H1 (cell line): ENCODE measurements at regions not wholly inside any gene's neighbourhood (a gene's known extent, or its start where the extent isn't known, plus 50 kb on each side); places are given as distances from the start of the nearest gene placed in this dataset.

Experiments
- CTCF ChIA-PET: fragments of 300-600 bp; sonication (Branson Sonifier 250); formaldehyde crosslinking; loops from one replicate; lab custom pipeline; 2021; ENCODE audit not compliant: partially characterized antibody; lab: Charles Lee
- POLR2A ChIA-PET: fragments of 300-600 bp; sonication (Branson Sonifier 250); formaldehyde crosslinking; loops from one replicate; lab custom pipeline; 2021; ENCODE audit warnings: inconsistent platforms; ENCODE audit not compliant: partially characterized antibody; lab: Charles Lee
- DNase-seq, 2 experiments: peaks; one replicate each; pipeline versions ENCODE4 v3.0.0 to v3.0.0-alpha.2; 2010 to 2022; ENCODE audit warnings: low spot score in 2 of 2, low read depth in 1 of 2, mixed read lengths in 1 of 2
- FAIRE-seq: peaks from 2 replicates; lab custom pipeline; 2011; peaks lifted over from hg19 to GRCh38; lab: Jason Lieb, UNC
- H2AFZ ChIP-seq: 2 replicates; pipeline ENCODE4 v1.8.1; 2012; ENCODE audit warnings: low read length, inconsistent platforms
- H2AK5ac ChIP-seq: 2 replicates; pipeline ENCODE4 v1.6.1; 2013; ENCODE audit warnings: low read depth, low read length
- H2BK120ac ChIP-seq: replicated peaks from 2 replicates; pipeline ENCODE3; 2013; ENCODE audit warnings: low read depth, low read length, inconsistent platforms
- H2BK12ac ChIP-seq: 2 replicates; pipeline ENCODE4 v1.6.1; 2013; ENCODE audit warnings: low read depth, low read length
- H2BK15ac ChIP-seq: 2 replicates; pipeline ENCODE4 v1.6.1; 2013; ENCODE audit warnings: low read length
- H2BK20ac ChIP-seq: 2 replicates; pipeline ENCODE4 v1.6.1; 2013; ENCODE audit warnings: low read length
- H2BK5ac ChIP-seq: 2 replicates; pipeline ENCODE4 v1.6.1; 2013; ENCODE audit warnings: low read depth, low read length
- H3K14ac ChIP-seq: 2 replicates; pipeline ENCODE4 v1.6.1; 2013; ENCODE audit warnings: inconsistent platforms; ENCODE audit not compliant: insufficient read length
- H3K18ac ChIP-seq: 2 replicates; pipeline ENCODE4 v1.6.1; 2013; ENCODE audit warnings: low read length; ENCODE audit errors: extremely low read depth
- H3K23ac ChIP-seq: 2 replicates; pipeline ENCODE4 v1.6.1; 2013; ENCODE audit warnings: inconsistent platforms; ENCODE audit not compliant: insufficient read length
- H3K23me2 ChIP-seq: 2 replicates; pipeline ENCODE4 v1.6.1; 2013; ENCODE audit warnings: low read depth, low read length
- H3K27ac ChIP-seq: 2 replicates; pipeline ENCODE4 v1.6.1; 2011; ENCODE audit warnings: low read depth, low read length, inconsistent platforms
- H3K27me3 ChIP-seq, 4 experiments: replicated peaks in 1 of 4; 1 replicate in 1 of 4; 2 replicates in 3 of 4; pipeline versions ENCODE4 v1.6.1 to v1.8.1; 2011 to 2013; ENCODE audit warnings: low read length in 3 of 4, mild to moderate bottlenecking in 3 of 4, inconsistent platforms in 2 of 4, mixed read lengths in 2 of 4, moderate library complexity in 1 of 4; ENCODE audit not compliant: control insufficient read depth in 3 of 4, insufficient read depth in 3 of 4; ENCODE audit errors: extremely low read depth in 1 of 4
- H3K36me3 ChIP-seq, 4 experiments: 2 replicates each; pipeline versions ENCODE4 v1.6.1 to v1.8.1; 2011 to 2013; ENCODE audit warnings: mild to moderate bottlenecking in 4 of 4, low read length in 3 of 4, moderate library complexity in 2 of 4, control low read depth in 1 of 4, inconsistent platforms in 1 of 4; ENCODE audit not compliant: insufficient read depth in 4 of 4, control insufficient read depth in 2 of 4
- H3K4ac ChIP-seq: replicated peaks from 2 replicates; pipeline ENCODE3; 2013; ENCODE audit warnings: low read length, low read depth, mixed read lengths, inconsistent platforms; ENCODE audit not compliant: insufficient read length
- H3K4me1 ChIP-seq, 4 experiments: replicated peaks in 1 of 4; 1 replicate in 1 of 4; 2 replicates in 3 of 4; pipeline versions ENCODE4 v1.6.1 to v1.8.1; 2011 to 2013; ENCODE audit warnings: low read length in 3 of 4, inconsistent platforms in 2 of 4, mixed read lengths in 1 of 4; ENCODE audit not compliant: insufficient read depth in 4 of 4, control insufficient read depth in 3 of 4
- H3K4me2 ChIP-seq, 2 experiments: 2 replicates each; pipeline versions ENCODE4 v1.6.1 to v1.8.1; 2011 to 2013; ENCODE audit warnings: low read depth in 2 of 2, low read length in 2 of 2, control low read depth in 1 of 2, inconsistent platforms in 1 of 2, mild to moderate bottlenecking in 1 of 2; ENCODE audit not compliant: insufficient read depth in 1 of 2
- H3K4me3 ChIP-seq, 4 experiments: fragments of 200-600, 300-600 bp in 1 of 4; sonication (generic), shearing (Covaris generic), sonication (Bioruptor Twin) in 1 of 4; 2 replicates each; pipeline versions ENCODE4 v1.5.1 to v1.8.1; 2011 to 2016; ENCODE audit warnings: low read length in 4 of 4, low read depth in 3 of 4, control low read depth in 2 of 4, inconsistent platforms in 2 of 4, mild to moderate bottlenecking in 2 of 4, mixed read lengths in 1 of 4, moderate library complexity in 1 of 4; ENCODE audit not compliant: insufficient read depth in 2 of 4; ENCODE audit errors: extremely low read depth in 1 of 4
- H3K56ac ChIP-seq: replicated peaks from 2 replicates; pipeline ENCODE3; 2013; ENCODE audit warnings: low read depth, mild to moderate bottlenecking, mixed read lengths, low read length, inconsistent platforms; ENCODE audit not compliant: insufficient read length
- H3K79me1 ChIP-seq: 2 replicates; pipeline ENCODE4 v1.6.1; 2013; ENCODE audit warnings: low read depth, low read length, control low read depth
- H3K79me2 ChIP-seq, 2 experiments: 2 replicates each; pipeline versions ENCODE4 v1.6.1 to v1.8.1; 2012 to 2013; ENCODE audit warnings: low read length in 2 of 2, mild to moderate bottlenecking in 2 of 2, inconsistent platforms in 1 of 2; ENCODE audit not compliant: insufficient read depth in 2 of 2, control insufficient read depth in 1 of 2
- H3K9ac ChIP-seq, 4 experiments: replicated peaks in 1 of 4; 1 replicate in 1 of 4; 2 replicates in 3 of 4; pipeline versions ENCODE4 v1.6.1 to v1.8.1; 2011 to 2013; ENCODE audit warnings: low read depth in 3 of 4, low read length in 3 of 4, control low read depth in 2 of 4, mild to moderate bottlenecking in 2 of 4, moderate library complexity in 2 of 4, inconsistent platforms in 1 of 4; ENCODE audit errors: extremely low read depth in 1 of 4
- H3K9me3 ChIP-seq, 2 experiments: 2 replicates each; pipeline versions ENCODE4 v1.6.1 to v1.8.1; 2012 to 2013; ENCODE audit warnings: mild to moderate bottlenecking in 2 of 2, moderate library complexity in 2 of 2, control low read depth in 1 of 2, inconsistent platforms in 1 of 2, low read depth in 1 of 2, low read length in 1 of 2, mixed read lengths in 1 of 2; ENCODE audit not compliant: insufficient read depth in 2 of 2
- H4K20me1 ChIP-seq, 2 experiments: replicated peaks in 1 of 2; 2 replicates each; pipeline versions ENCODE3 to v1.8.1; 2011 to 2013; ENCODE audit warnings: inconsistent platforms in 2 of 2, low read length in 2 of 2, mild to moderate bottlenecking in 1 of 2; ENCODE audit not compliant: insufficient read depth in 2 of 2, control insufficient read depth in 1 of 2
- H4K5ac ChIP-seq: 2 replicates; pipeline ENCODE4 v1.6.1; 2013; ENCODE audit warnings: low read length, low read depth, mixed read lengths, inconsistent platforms; ENCODE audit not compliant: insufficient read length
- H4K8ac ChIP-seq: 2 replicates; pipeline ENCODE4 v1.8.0; 2013; ENCODE audit warnings: mild to moderate bottlenecking, moderate library complexity, low read length, inconsistent platforms; ENCODE audit not compliant: insufficient read depth; ENCODE audit errors: extremely low read depth
- H4K91ac ChIP-seq: replicated peaks from 2 replicates; pipeline ENCODE3; 2013; ENCODE audit warnings: low read length, mixed read lengths, inconsistent platforms; ENCODE audit not compliant: insufficient read length
- ATF3 ChIP-seq: IDR thresholded peaks from 2 replicates; pipeline ENCODE4 v1.6.1; 2011; ENCODE audit warnings: low read depth, mild to moderate bottlenecking, low read length; ENCODE audit not compliant: insufficient read depth
- CHD1 ChIP-seq: IDR thresholded peaks from 2 replicates; pipeline ENCODE4 v1.6.1; 2012; ENCODE audit warnings: low read depth, low read length, improper control_type of control experiment
- CHD2 ChIP-seq: IDR thresholded peaks from 2 replicates; pipeline ENCODE4 v1.6.1; 2012; ENCODE audit warnings: low read length, improper control_type of control experiment
- HDAC2 ChIP-seq, 2 experiments: fragments of 300-600 bp in 1 of 2; sonication (generic) in 1 of 2; IDR thresholded peaks; 2 replicates each; pipeline ENCODE4 v1.6.1; 2011 to 2012; ENCODE audit warnings: low read depth in 2 of 2, low read length in 2 of 2, mild to moderate bottlenecking in 2 of 2, moderate library complexity in 2 of 2, borderline replicate concordance in 1 of 2, inconsistent platforms in 1 of 2
- NRF1 ChIP-seq: IDR thresholded peaks from 2 replicates; pipeline ENCODE4 v1.6.1; 2011; ENCODE audit warnings: mild to moderate bottlenecking, low read depth, low read length, improper control_type of control experiment
- PHF8 ChIP-seq: fragments of 200-600 bp; sonication (generic); conservative IDR thresholded peaks from 2 replicates; pipeline ENCODE4 v1.7.1; 2012; ENCODE audit warnings: low read depth, mild to moderate bottlenecking, inconsistent platforms, low read length, moderate library complexity
- POLR2A ChIP-seq, 2 experiments: IDR thresholded peaks; 1 replicate in 1 of 2; 2 replicates in 1 of 2; pipeline ENCODE4 v1.6.1; 2011; ENCODE audit warnings: low read depth in 2 of 2, low read length in 2 of 2, mild to moderate bottlenecking in 2 of 2; ENCODE audit errors: control extremely low read depth in 1 of 2
- RFX5 ChIP-seq: IDR thresholded peaks from 2 replicates; pipeline ENCODE4 v1.6.1; 2011; ENCODE audit warnings: low read depth, low read length, improper control_type of control experiment, borderline replicate concordance
- RXRA ChIP-seq: IDR thresholded peaks from 2 replicates; pipeline ENCODE4 v1.6.1; 2011; ENCODE audit warnings: low read depth, mild to moderate bottlenecking, low read length, moderate library complexity; ENCODE audit not compliant: insufficient read depth
- SIX5 ChIP-seq: IDR thresholded peaks from 2 replicates; pipeline ENCODE4 v1.6.1; 2011; ENCODE audit warnings: mild to moderate bottlenecking, low read depth, low read length
- SP2 ChIP-seq: IDR thresholded peaks from 2 replicates; pipeline ENCODE4 v1.6.1; 2012; ENCODE audit warnings: mild to moderate bottlenecking, low read length, inconsistent platforms
- SP4 ChIP-seq: IDR thresholded peaks from 2 replicates; pipeline ENCODE4 v1.6.1; 2012; ENCODE audit warnings: low read length, inconsistent platforms
- TAF1 ChIP-seq: IDR thresholded peaks from 2 replicates; pipeline ENCODE4 v1.6.1; 2011; ENCODE audit warnings: mild to moderate bottlenecking, low read depth, low read length
- TCF12 ChIP-seq: IDR thresholded peaks from 2 replicates; pipeline ENCODE4 v1.6.1; 2011; ENCODE audit warnings: low read depth, mild to moderate bottlenecking, low read length
- YY1 ChIP-seq: IDR thresholded peaks from 2 replicates; pipeline ENCODE4 v1.6.1; 2011; ENCODE audit warnings: low read depth, mild to moderate bottlenecking, low read length
- WGBS, 2 experiments: shearing (Covaris generic) in 1 of 2; methylation state at CpG; one replicate each; pipeline versions ENCODE4 v1.1.6 to v1.1.7; 2013 to 2015; ENCODE audit warnings: low lambda C conversion rate in 2 of 2, mixed read lengths in 2 of 2, inconsistent platforms in 1 of 2, low coverage in 1 of 2, missing lambda C conversion rate in 1 of 2; ENCODE audit not compliant: insufficient replicate concordance in 2 of 2, insufficient coverage in 1 of 2, insufficient read length in 1 of 2; ENCODE audit errors: extremely low coverage in 1 of 2, missing lambda C conversion rate in 1 of 2; 5-methylcytosine and 5-hydroxymethylcytosine counted together

DNA sequence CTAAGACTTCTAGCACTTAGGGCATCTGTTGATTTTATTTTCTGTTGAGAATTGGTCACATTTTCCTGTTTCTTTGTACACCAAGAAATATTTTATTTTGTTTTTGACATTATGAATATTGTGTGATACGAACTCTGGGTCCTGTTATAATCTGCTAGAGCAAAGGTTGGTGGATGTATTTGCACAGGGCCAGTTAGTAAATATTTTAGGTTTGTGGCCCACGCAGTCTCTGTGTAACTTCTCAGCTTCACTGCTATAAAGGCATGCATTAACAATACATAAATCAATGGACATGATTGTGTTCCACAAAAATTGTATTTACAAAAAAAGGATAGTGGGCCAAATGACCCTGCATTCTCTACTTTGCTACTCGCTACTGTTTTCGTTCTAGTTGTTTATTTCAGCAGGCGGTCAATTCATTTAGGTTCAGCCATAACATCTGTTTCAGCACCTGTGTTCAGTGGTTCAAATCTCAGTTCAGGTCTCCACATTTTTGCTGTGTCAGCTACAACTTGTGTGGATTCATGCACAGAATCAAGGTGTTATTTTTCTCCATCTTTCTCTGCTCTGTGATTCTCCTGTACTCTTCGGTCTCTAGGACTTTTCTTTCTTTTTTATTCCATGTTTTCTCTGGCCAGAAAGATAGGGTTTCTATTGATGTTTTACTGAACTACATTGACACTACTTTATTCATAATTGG is 786.2 kb downstream of the ETS1 start:
- no peak overlapping the region for H2BK15ac ChIP-seq
- H3K9me3 ChIP-seq, result no peaks in the 10 kb centered on the region
- no peak overlapping the region for H4K5ac ChIP-seq
- H3K9ac ChIP-seq, result no peak overlapping the region
- H2BK12ac ChIP-seq, result no peak overlapping the region
- H2BK5ac ChIP-seq, result no peak overlapping the region
- no peak overlapping the region for H3K4me3 ChIP-seq
- no peak overlapping the region for H2AK5ac ChIP-seq
- 93% methylated on average over 6 of the region's 6 CpGs; no CpG with 5 or more reads in 1 of the 2 experiments for WGBS, 2 experiments
- POLR2A ChIA-PET, result no interaction called here
- H3K36me3 ChIP-seq, result no peaks in the 10 kb centered on the region
- H3K27me3 ChIP-seq, result no peaks in the 10 kb centered on the region
- H3K4me1 ChIP-seq, result no peaks in the 10 kb centered on the region
- no peak overlapping the region for H3K4ac ChIP-seq
- H4K8ac ChIP-seq, result no peak overlapping the region
- no peak overlapping the region for H3K27ac ChIP-seq
- H3K4me2 ChIP-seq, result no peak overlapping the region
- no peaks in the 10 kb centered on the region for H3K79me1 ChIP-seq
- H3K23me2 ChIP-seq, result no peaks in the 10 kb centered on the region
- no peak overlapping the region for H2BK120ac ChIP-seq
- H3K18ac ChIP-seq, result no peak overlapping the region
- DNase-seq (no peak), FAIRE-seq (no peak)
- CTCF ChIA-PET, result interaction anchor here (1.3 to 1.5 kb wide), 2 partner anchors 11 to 14 kb away, joined by 3 to 4 read pairs; no protein-coding TSS in a partner anchor
- no peak overlapping the region for H2AFZ ChIP-seq
- no peaks in the 10 kb centered on the region for H4K20me1 ChIP-seq
- H3K56ac ChIP-seq, result no peak overlapping the region
- H3K23ac ChIP-seq, result no peak overlapping the region
- H4K91ac ChIP-seq, result no peak overlapping the region
- H3K14ac ChIP-seq, result no peak overlapping the region
- no peak overlapping the region for H2BK20ac ChIP-seq
- H3K79me2 ChIP-seq, result no peaks in the 10 kb centered on the region
- TF ChIP-seq YY1 (no peak), NRF1 (no peak), HDAC2 (IDR thresholded peaks at IDR 0.05; ENCODE audit: borderline replicate concordance in 1 of 2, low read depth in 2 of 2, low read length in 2 of 2) (no peak), CHD1 (no peak), SIX5 (no peak), RXRA (no peak), CHD2 (no peak), SP2 (no peak), RFX5 (no peak), POLR2A (IDR thresholded peaks at IDR 0.05; ENCODE audit: control extremely low read depth in 1 of 2, low read depth in 2 of 2, low read length in 2 of 2) (no peak), TCF12 (no peak), SP4 (no peak), ATF3 (no peak), TAF1 (no peak), PHF8 (no peak)
